ENCODE measurements at regions not wholly inside any gene's neighbourhood (a gene's known extent, or its start where the extent isn't known, plus 50 kb on each side); places are given as distances from the start of the nearest gene placed in this dataset.

GRCh38 chr20:17794400-17794799 lies 94.6 kb downstream of the BANF2 start:
- Histone ChIP-seq H3K27me3 (ENCODE audit: insufficient read depth, low read length) (no peaks in the 10 kb centered on the region), H3K9ac (ENCODE audit: low read length) (no peak overlapping the region), H3K27ac (ENCODE audit: low read depth, low read length) (no peak overlapping the region), H3K36me3 (ENCODE audit: control insufficient read depth in 1 of 2, insufficient read depth in 2 of 2, low read length in 2 of 2) (no peaks in the 10 kb centered on the region), H3K79me2 (ENCODE audit: insufficient read depth, low read length) (no peaks in the 10 kb centered on the region), H3K4me2 (ENCODE audit: low read length) (no peak overlapping the region), H3K4me1 (ENCODE audit: control insufficient read depth in 1 of 2, insufficient read depth in 2 of 2, low read length in 2 of 2) (no peaks in the 10 kb centered on the region), H4K20me1 (ENCODE audit: insufficient read depth) (no peaks in the 10 kb centered on the region), H3K9me3 (ENCODE audit: control insufficient read depth in 1 of 2, insufficient read depth in 1 of 2, low read depth in 1 of 2, low read length in 2 of 2) (no peaks in the 10 kb centered on the region), H3K9me2 (ENCODE audit: insufficient read depth) (no peaks in the 10 kb centered on the region), H3K4me3 (replicated peaks in 1 of 2; ENCODE audit: low read depth in 1 of 2, low read length in 2 of 2) (no peak overlapping the region), H2AFZ (ENCODE audit: low read depth, low read length, poor library complexity, severe bottlenecking) (no peak overlapping the region)
- ChIA-PET CTCF (no interaction called here), POLR2A (no interaction called here), RAD21 (ENCODE audit: low non-redundant PET in 1 of 2, low total read pairs in 2 of 2, uncharacterized antibody in 2 of 2, unreplicated experiment in 2 of 2) (no interaction called here)
- DNase-seq (ENCODE audit: low read depth, low spot score) (no peak), ATAC-seq (no peak)
- intact Hi-C loops (cut with micrococcal nuclease): no loop called here
- TF ChIP-seq MAX (IDR thresholded peaks at IDR 0.05) (no peak), ELF1 (IDR thresholded peaks at IDR 0.05; ENCODE audit: borderline replicate concordance, low read depth) (no peak), SIN3A (IDR thresholded peaks at IDR 0.05; ENCODE audit: low read depth) (no peak), CBX3 (IDR thresholded peaks at IDR 0.05; ENCODE audit: low read depth) (no peak), YY1 (IDR thresholded peaks at IDR 0.05; ENCODE audit: extremely low read depth, insufficient replicate concordance, low read depth, low read length) (no peak), RAD21 (IDR thresholded peaks at IDR 0.05; ENCODE audit: low read depth) (no peak), EZH2phosphoT487 (IDR thresholded peaks at IDR 0.05; ENCODE audit: borderline replicate concordance) (no peak), REST (IDR thresholded peaks at IDR 0.05; ENCODE audit: low read depth) (no peak)
- TF ChIP-seq, protein P1, sequence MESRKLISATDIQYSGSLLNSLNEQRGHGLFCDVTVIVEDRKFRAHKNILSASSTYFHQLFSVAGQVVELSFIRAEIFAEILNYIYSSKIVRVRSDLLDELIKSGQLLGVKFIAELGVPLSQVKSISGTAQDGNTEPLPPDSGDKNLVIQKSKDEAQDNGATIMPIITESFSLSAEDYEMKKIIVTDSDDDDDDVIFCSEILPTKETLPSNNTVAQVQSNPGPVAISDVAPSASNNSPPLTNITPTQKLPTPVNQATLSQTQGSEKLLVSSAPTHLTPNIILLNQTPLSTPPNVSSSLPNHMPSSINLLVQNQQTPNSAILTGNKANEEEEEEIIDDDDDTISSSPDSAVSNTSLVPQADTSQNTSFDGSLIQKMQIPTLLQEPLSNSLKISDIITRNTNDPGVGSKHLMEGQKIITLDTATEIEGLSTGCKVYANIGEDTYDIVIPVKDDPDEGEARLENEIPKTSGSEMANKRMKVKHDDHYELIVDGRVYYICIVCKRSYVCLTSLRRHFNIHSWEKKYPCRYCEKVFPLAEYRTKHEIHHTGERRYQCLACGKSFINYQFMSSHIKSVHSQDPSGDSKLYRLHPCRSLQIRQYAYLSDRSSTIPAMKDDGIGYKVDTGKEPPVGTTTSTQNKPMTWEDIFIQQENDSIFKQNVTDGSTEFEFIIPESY (IDR thresholded peaks at IDR 0.05; ENCODE audit: extremely low read depth, insufficient replicate concordance, low read length): no peak
- no TSS peak for BruUV-seq (replicated peaks)

Data from HCT116 (cell line).